ENCODE measurements at regions not wholly inside any gene's neighbourhood (a gene's known extent, or its start where the extent isn't known, plus 50 kb on each side); places are given as distances from the start of the nearest gene placed in this dataset.

- no peak for TF ChIP-seq CTCF (IDR thresholded peaks at IDR 0.05)
- TF ChIP-seq POLR2AphosphoS5 (IDR thresholded peaks at IDR 0.05), result no peak
- no peak for TF ChIP-seq POLR2A (IDR thresholded peaks at IDR 0.05)
- TF ChIP-seq EP300 (IDR thresholded peaks at IDR 0.05), result no peak
Measured at GRCh38 chr3:168476360-168476980, 380.7 kb upstream of the GOLIM4 start.

Measured in suprapubic skin (tissue), 4 donors.